HEK293T (cell line): ENCODE measurements at regions not wholly inside any gene's neighbourhood (a gene's known extent, or its start where the extent isn't known, plus 50 kb on each side); places are given as distances from the start of the nearest gene placed in this dataset.
"Not testable (repeated sequence)": the region's sequence is repeated elsewhere in the genome, so short reads cannot be mapped to it uniquely, and the experiment has no call there.

Experiments used
- CTCF ChIA-PET: fragments of 350-600 bp; formaldehyde crosslinking; extraction: SDS; loops from one replicate; lab custom pipeline; 2021; ENCODE audit warnings: antibody characterized with exemption, inconsistent platforms; lab: Yijun Ruan, JAX
- POLR2A ChIA-PET: fragments of 350-600 bp; formaldehyde crosslinking; extraction: SDS; loops from one replicate; lab custom pipeline; 2020; ENCODE audit warnings: antibody characterized with exemption, inconsistent platforms; lab: Yijun Ruan, JAX
- DNase-seq: peaks from one replicate; pipeline ENCODE4 v3.0.0; 2012; ENCODE audit warnings: mixed read lengths; ENCODE audit errors: extremely low spot score
- ARNT ChIP-seq: fragments of 450-650 bp; IDR thresholded peaks from 2 replicates; pipeline ENCODE4 v1.6.1; 2017; ENCODE audit warnings: mild to moderate bottlenecking
- BHLHE40 ChIP-seq: fragments of 450-650 bp; IDR thresholded peaks from 2 replicates; pipeline ENCODE4 v1.6.1; 2016; ENCODE audit warnings: mild to moderate bottlenecking, moderate library complexity, borderline replicate concordance
- CTBP1 ChIP-seq: fragments of 450-650 bp; IDR thresholded peaks from 2 replicates; pipeline ENCODE4 v1.6.1; 2016; ENCODE audit warnings: borderline replicate concordance
- ELF4 ChIP-seq: fragments of 450-650 bp; IDR thresholded peaks from 2 replicates; pipeline ENCODE4 v1.6.1; 2017; ENCODE audit warnings: antibody characterized with exemption
- FOXA1 ChIP-seq: fragments of 450-650 bp; IDR thresholded peaks from 2 replicates; pipeline ENCODE4 v1.6.1; 2016; ENCODE audit warnings: mild to moderate bottlenecking
- FOXK2 ChIP-seq: fragments of 450-650 bp; IDR thresholded peaks from 2 replicates; pipeline ENCODE4 v1.6.1; 2016; ENCODE audit warnings: mild to moderate bottlenecking
- FOXM1 ChIP-seq: fragments of 450-650 bp; IDR thresholded peaks from 2 replicates; pipeline ENCODE4 v1.6.1; 2017; ENCODE audit warnings: mild to moderate bottlenecking, borderline replicate concordance
- HDGF ChIP-seq: fragments of 450-650 bp; IDR thresholded peaks from 2 replicates; pipeline ENCODE4 v1.6.1; 2017; ENCODE audit warnings: antibody characterized with exemption, borderline replicate concordance
- L3MBTL2 ChIP-seq: fragments of 450-650 bp; conservative IDR thresholded peaks from 2 replicates; pipeline ENCODE4 v1.6.1; 2016; ENCODE audit warnings: mild to moderate bottlenecking
- LEF1 ChIP-seq: fragments of 450-650 bp; IDR thresholded peaks from 2 replicates; pipeline ENCODE4 v1.6.1; 2017; ENCODE audit warnings: mild to moderate bottlenecking, borderline replicate concordance
- NFRKB ChIP-seq: fragments of 450-650 bp; IDR thresholded peaks from 2 replicates; pipeline ENCODE4 v1.6.1; 2016; ENCODE audit warnings: mild to moderate bottlenecking, moderate library complexity
- PKNOX1 ChIP-seq: fragments of 450-650 bp; IDR thresholded peaks from 2 replicates; pipeline ENCODE4 v1.6.1; 2016
- SP1 ChIP-seq: fragments of 450-650 bp; IDR thresholded peaks from 2 replicates; pipeline ENCODE4 v1.6.1; 2017
- SUZ12 ChIP-seq: fragments of 450-650 bp; IDR thresholded peaks from 2 replicates; pipeline ENCODE4 v1.6.1; 2016; ENCODE audit warnings: mild to moderate bottlenecking
- TARDBP ChIP-seq: fragments of 450-650 bp; IDR thresholded peaks from 2 replicates; pipeline ENCODE4 v1.6.1; 2016
- ZNF384 ChIP-seq: fragments of 450-650 bp; IDR thresholded peaks from 2 replicates; pipeline ENCODE4 v1.6.1; 2016

GRCh38 chr18:10252952-10253705 lies 201.3 kb upstream of the APCDD1 start:
- POLR2A ChIA-PET, result no interaction called here
- CTCF ChIA-PET, result no interaction called here
- no peak for DNase-seq
- no peak for TF ChIP-seq ARNT
- no peak for TF ChIP-seq ELF4
- TF ChIP-seq SUZ12, result no peak
- TF ChIP-seq HDGF, result no peak
- TF ChIP-seq TARDBP, result no peak
- no peak for TF ChIP-seq L3MBTL2
- TF ChIP-seq FOXM1, result no peak
- no peak for TF ChIP-seq ZNF384

- CTCF ChIA-PET, DNase-seq, POLR2A ChIA-PET: not testable (repeated sequence)
These were observed 198.2 kb upstream of the APCDD1 start for GRCh38 chr18:10256276-10256675.

- ChIA-PET POLR2A (no interaction called here), CTCF (interaction anchor here (0.8 kb wide), 1 partner anchor 196 kb away, joined by 4 read pairs; no protein-coding TSS in a partner anchor)
- DNase-seq, result no peak
- TF ChIP-seq NFRKB (no peak), CTBP1 (no peak), PKNOX1 (no peak), HDGF (no peak), FOXA1 (no peak), TARDBP (no peak), ELF4 (no peak), FOXK2 (no peak), BHLHE40 (no peak), SP1 (no peak), SUZ12 (no peak), ARNT (no peak), FOXM1 (no peak), LEF1 (no peak), L3MBTL2 (no peak), ZNF384 (no peak)
These were observed 195.5 kb upstream of the APCDD1 start for GRCh38 chr18:10258836-10259474.

- TF ChIP-seq SUZ12 (no peak), LEF1 (no peak), BHLHE40 (no peak), L3MBTL2 (no peak), FOXK2 (no peak), NFRKB (no peak), FOXA1 (no peak), ARNT (no peak), FOXM1 (no peak), PKNOX1 (no peak), ZNF384 (no peak), CTBP1 (no peak), HDGF (no peak), TARDBP (no peak), SP1 (no peak), ELF4 (no peak)
- no peak for DNase-seq
- CTCF ChIA-PET, result no interaction called here
- POLR2A ChIA-PET, result no interaction called here
These were observed 194.5 kb upstream of the APCDD1 start for GRCh38 chr18:10259901-10260300.

- TF ChIP-seq ZNF384 (no peak), SP1 (no peak), L3MBTL2 (no peak), FOXK2 (no peak), HDGF (no peak), ARNT (no peak)
- DNase-seq, result no peak
- ChIA-PET CTCF (no interaction called here), POLR2A (no interaction called here)
These were observed 192.8 kb upstream of the APCDD1 start for GRCh38 chr18:10261344-10262276.

- POLR2A ChIA-PET, result no interaction called here
- CTCF ChIA-PET, result no interaction called here
- TF ChIP-seq FOXM1, result no peak
- no peak for TF ChIP-seq BHLHE40
- TF ChIP-seq NFRKB, result no peak
- no peak for TF ChIP-seq SP1
- TF ChIP-seq TARDBP, result no peak
- TF ChIP-seq L3MBTL2, result no peak
- TF ChIP-seq CTBP1, result no peak
- TF ChIP-seq LEF1, result no peak
- no peak for TF ChIP-seq ELF4
- TF ChIP-seq FOXA1, result no peak
- no peak for TF ChIP-seq SUZ12
- TF ChIP-seq HDGF, result no peak
- TF ChIP-seq ARNT, result no peak
- no peak for TF ChIP-seq FOXK2
- no peak for TF ChIP-seq PKNOX1
- no peak for TF ChIP-seq ZNF384
- no peak for DNase-seq
These were observed 191.9 kb upstream of the APCDD1 start for GRCh38 chr18:10262566-10262965.
